Colonic mucosa (tissue), 4 donors: ENCODE measurements at regions not wholly inside any gene's neighbourhood (a gene's known extent, or its start where the extent isn't known, plus 50 kb on each side); places are given as distances from the start of the nearest gene placed in this dataset.

ENCODE experiments used
- DNase-seq: peaks from one replicate; pipeline ENCODE4 v3.0.0-alpha.2; 2020
- H3K27ac ChIP-seq: fragments of 200-600 bp; one replicate; pipeline ENCODE4 v1.8.0; 2021
- H3K27me3 ChIP-seq: fragments of 200-600 bp; one replicate; pipeline ENCODE4 v1.8.0; 2021
- H3K36me3 ChIP-seq: fragments of 200-600 bp; one replicate; pipeline ENCODE4 v1.8.0; 2021
- H3K4me1 ChIP-seq: fragments of 200-600 bp; one replicate; pipeline ENCODE4 v1.8.0; 2021; ENCODE audit warnings: mild to moderate bottlenecking
- H3K4me3 ChIP-seq: fragments of 200-600 bp; one replicate; pipeline ENCODE4 v1.8.0; 2021
- H3K9ac ChIP-seq, 2 donors: one replicate each; pipeline ENCODE4 v1.7.0; 2013; ENCODE audit warnings: control low read depth in 2 of 2, low read depth in 2 of 2, low read length in 2 of 2
- H3K9me3 ChIP-seq: fragments of 200-600 bp; one replicate; pipeline ENCODE4 v1.8.0; 2021
- intact Hi-C: fragments of 100-400 bp; cut with DNase I; formaldehyde crosslinking; loops from one replicate; pipeline ENCODE4 v1.14.1; 2022
- TF ChIP-seq, protein P1 (sequence below): fragments of 200-600 bp; IDR thresholded peaks from one replicate; pipeline ENCODE4 v1.8.0; 2022; ENCODE audit warnings: antibody characterized with exemption, mild to moderate bottlenecking
- donor health status: healthy.
- donor health status: DM: no; HTN: no; CAD: no.
- donor health status: DM: no; HTN: no; CAD: no.

GRCh38 chr5:103668281-103668680 lies 105.7 kb upstream of the NUDT12 start:
- intact Hi-C loops: no loop called here
- Histone ChIP-seq H3K36me3 (no peaks in the 10 kb centered on the region), H3K4me3 (no peak overlapping the region), H3K27ac (no peak overlapping the region), H3K27me3 (no peaks in the 10 kb centered on the region), H3K9ac (no peak overlapping the region), H3K4me1 (no peaks in the 10 kb centered on the region), H3K9me3 (no peaks in the 10 kb centered on the region)
- TF ChIP-seq, protein P1, sequence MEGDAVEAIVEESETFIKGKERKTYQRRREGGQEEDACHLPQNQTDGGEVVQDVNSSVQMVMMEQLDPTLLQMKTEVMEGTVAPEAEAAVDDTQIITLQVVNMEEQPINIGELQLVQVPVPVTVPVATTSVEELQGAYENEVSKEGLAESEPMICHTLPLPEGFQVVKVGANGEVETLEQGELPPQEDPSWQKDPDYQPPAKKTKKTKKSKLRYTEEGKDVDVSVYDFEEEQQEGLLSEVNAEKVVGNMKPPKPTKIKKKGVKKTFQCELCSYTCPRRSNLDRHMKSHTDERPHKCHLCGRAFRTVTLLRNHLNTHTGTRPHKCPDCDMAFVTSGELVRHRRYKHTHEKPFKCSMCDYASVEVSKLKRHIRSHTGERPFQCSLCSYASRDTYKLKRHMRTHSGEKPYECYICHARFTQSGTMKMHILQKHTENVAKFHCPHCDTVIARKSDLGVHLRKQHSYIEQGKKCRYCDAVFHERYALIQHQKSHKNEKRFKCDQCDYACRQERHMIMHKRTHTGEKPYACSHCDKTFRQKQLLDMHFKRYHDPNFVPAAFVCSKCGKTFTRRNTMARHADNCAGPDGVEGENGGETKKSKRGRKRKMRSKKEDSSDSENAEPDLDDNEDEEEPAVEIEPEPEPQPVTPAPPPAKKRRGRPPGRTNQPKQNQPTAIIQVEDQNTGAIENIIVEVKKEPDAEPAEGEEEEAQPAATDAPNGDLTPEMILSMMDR: no peak
- DNase-seq: no peak

- Histone ChIP-seq H3K4me3 (no peak overlapping the region), H3K27me3 (no peaks in the 10 kb centered on the region), H3K36me3 (no peaks in the 10 kb centered on the region), H3K27ac (no peak overlapping the region), H3K4me1 (no peaks in the 10 kb centered on the region), H3K9ac (no peak overlapping the region), H3K9me3 (no peaks in the 10 kb centered on the region)
- intact Hi-C loops: no loop called here
- DNase-seq: no peak
- TF ChIP-seq, protein P1: no peak
These were observed 104.5 kb upstream of the NUDT12 start for GRCh38 chr5:103667068-103667467.

GRCh38 chr5:103657301-103657700 lies 94.7 kb upstream of the NUDT12 start:
- Histone ChIP-seq H3K36me3 (no peaks in the 10 kb centered on the region), H3K27ac (no peak overlapping the region), H3K9me3 (no peaks in the 10 kb centered on the region), H3K4me1 (no peaks in the 10 kb centered on the region), H3K9ac (no peak overlapping the region), H3K27me3 (no peaks in the 10 kb centered on the region), H3K4me3 (no peak overlapping the region)
- no peak for DNase-seq
- intact Hi-C loops: no loop called here
- TF ChIP-seq, protein P1: no peak

DNA sequence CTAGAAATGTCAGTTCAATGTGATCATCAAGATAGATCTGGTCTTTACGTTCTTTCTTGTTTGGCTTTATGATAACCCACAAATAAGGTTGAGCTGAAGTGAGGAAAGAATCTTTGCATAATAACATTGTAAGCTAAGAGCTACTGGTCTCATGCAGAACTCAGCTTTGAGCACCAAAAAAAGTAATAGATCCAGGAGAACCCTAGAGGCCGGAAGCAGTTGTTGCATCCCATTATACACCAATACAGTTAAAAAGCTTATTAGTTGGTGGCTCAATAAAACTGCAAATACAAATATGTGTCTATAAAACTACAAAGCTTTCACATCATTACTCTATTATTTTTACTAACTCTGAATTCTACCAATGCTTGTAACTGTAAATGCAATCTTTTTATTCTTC lies 85.5 kb upstream of the NUDT12 start:
- H3K9me3 ChIP-seq: no peaks in the 10 kb centered on the region

DNA sequence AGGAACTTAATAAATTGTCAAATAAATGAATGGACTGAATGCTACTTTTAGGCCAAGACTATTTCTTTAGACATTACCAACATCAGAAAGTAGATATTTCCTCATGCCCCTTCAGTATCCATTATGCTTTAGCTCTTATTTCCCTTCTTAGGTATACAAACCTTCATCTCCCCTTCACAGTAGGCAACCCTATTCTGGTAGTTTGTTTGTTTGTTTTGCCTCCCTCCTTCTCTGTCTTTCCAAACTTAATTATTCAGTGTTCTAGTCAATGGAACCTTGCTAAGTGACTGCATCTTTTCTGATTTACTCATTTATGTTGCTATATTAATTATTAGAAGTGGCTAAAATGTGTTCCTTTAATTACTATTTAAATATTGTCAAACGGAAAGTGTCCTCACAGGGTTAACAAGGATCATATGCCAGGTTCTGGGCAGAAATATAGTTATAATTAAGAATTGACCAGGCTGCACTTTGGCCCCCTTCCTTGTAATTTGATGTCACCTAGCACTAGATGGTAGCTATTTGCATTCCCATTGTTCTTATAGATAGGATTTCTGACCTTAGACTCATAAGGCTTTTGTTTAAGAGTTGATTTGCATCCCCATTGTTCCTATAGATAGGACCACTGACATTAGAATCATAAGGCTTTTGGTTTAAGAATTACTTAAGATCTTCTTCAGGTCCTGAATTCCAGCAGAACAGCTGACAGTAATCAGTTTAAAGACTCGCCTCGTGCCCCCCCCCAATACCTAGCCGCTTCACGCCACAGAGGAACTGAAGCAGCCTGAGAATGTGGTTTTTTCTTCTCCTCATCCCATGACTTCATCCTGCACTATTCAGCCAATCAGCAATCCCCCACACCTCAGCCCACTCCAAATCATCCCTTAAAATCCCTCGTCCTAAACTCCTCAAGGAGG lies 84.4 kb upstream of the NUDT12 start:
- Histone ChIP-seq H3K36me3 (no peaks in the 10 kb centered on the region), H3K4me3 (no peak overlapping the region), H3K27ac (no peak overlapping the region), H3K4me1 (no peaks in the 10 kb centered on the region), H3K27me3 (no peaks in the 10 kb centered on the region), H3K9ac (no peak overlapping the region), H3K9me3 (no peaks in the 10 kb centered on the region)
- intact Hi-C loops: no loop called here
- TF ChIP-seq, protein P1: no peak
- no peak for DNase-seq

More for the DNA sequence above, 85.5 kb upstream of the NUDT12 start:
- TF ChIP-seq, protein P1: no peak
- intact Hi-C loops: no loop called here
- Histone ChIP-seq H3K9ac (no peak overlapping the region), H3K27me3 (no peaks in the 10 kb centered on the region), H3K36me3 (no peaks in the 10 kb centered on the region), H3K4me3 (no peak overlapping the region), H3K4me1 (no peaks in the 10 kb centered on the region), H3K27ac (no peak overlapping the region)
- no peak for DNase-seq
